ENCODE measurements at regions not wholly inside any gene's neighbourhood (a gene's known extent, or its start where the extent isn't known, plus 50 kb on each side); places are given as distances from the start of the nearest gene placed in this dataset.

GRCh38 chr3:72137865-72138861 lies 353.2 kb upstream of the PROK2 start:
- H3K4me3 ChIP-seq (ENCODE audit: low read depth, low read length): no peak overlapping the region
- no peak for DNase-seq (ENCODE audit: low read depth)

- DNase-seq (ENCODE audit: low read depth): no peak
Measured at GRCh38 chr3:72135636-72136035, 350.7 kb upstream of the PROK2 start.

GRCh38 chr3:72134989-72135451 lies 350.1 kb upstream of the PROK2 start:
- no peak overlapping the region for H3K4me3 ChIP-seq (ENCODE audit: low read depth, low read length)
- no peak for DNase-seq (ENCODE audit: low read depth)

More at GRCh38 chr3:72135636-72136035, 350.7 kb upstream of the PROK2 start:
- no peak overlapping the region for H3K4me3 ChIP-seq (ENCODE audit: low read depth, low read length)

- H3K4me3 ChIP-seq (ENCODE audit: low read depth, low read length): no peak overlapping the region
- no peak for DNase-seq (ENCODE audit: low read depth)
Measured at GRCh38 chr3:72133329-72134011, 348.5 kb upstream of the PROK2 start.

- no peak overlapping the region for H3K4me3 ChIP-seq (ENCODE audit: low read depth, low read length)
- DNase-seq (ENCODE audit: low read depth): no peak
Measured at GRCh38 chr3:72131899-72132298, 347.0 kb upstream of the PROK2 start.

GRCh38 chr3:72130565-72130964 lies 345.6 kb upstream of the PROK2 start:
- H3K4me3 ChIP-seq (ENCODE audit: low read depth, low read length): no peak overlapping the region
- no peak for DNase-seq (ENCODE audit: low read depth)

- peak; percentile 15 for DNase-seq (ENCODE audit: low read depth)
Measured at GRCh38 chr3:72129501-72130094, 344.6 kb upstream of the PROK2 start.

GRCh38 chr3:72128921-72129320 lies 344.0 kb upstream of the PROK2 start:
- DNase-seq (ENCODE audit: low read depth): no peak

More at GRCh38 chr3:72129501-72130094, 344.6 kb upstream of the PROK2 start:
- H3K4me3 ChIP-seq (ENCODE audit: low read depth, low read length): no peak overlapping the region

GRCh38 chr3:72127844-72128243 lies 342.9 kb upstream of the PROK2 start:
- no peak for DNase-seq (ENCODE audit: low read depth)
- H3K4me3 ChIP-seq (ENCODE audit: low read depth, low read length): no peak overlapping the region

More at GRCh38 chr3:72128921-72129320, 344.0 kb upstream of the PROK2 start:
- no peak overlapping the region for H3K4me3 ChIP-seq (ENCODE audit: low read depth, low read length)

GRCh38 chr3:72127224-72127612 lies 342.3 kb upstream of the PROK2 start:
- no peak overlapping the region for H3K4me3 ChIP-seq (ENCODE audit: low read depth, low read length)

GRCh38 chr3:72126441-72127223 lies 341.7 kb upstream of the PROK2 start:
- no peak for DNase-seq (ENCODE audit: low read depth)
- H3K4me3 ChIP-seq (ENCODE audit: low read depth, low read length): no peak overlapping the region

More at GRCh38 chr3:72127224-72127612, 342.3 kb upstream of the PROK2 start:
- DNase-seq (ENCODE audit: low read depth): no peak

GRCh38 chr3:72123908-72124441 lies 339.0 kb upstream of the PROK2 start:
- H3K4me3 ChIP-seq (ENCODE audit: low read depth, low read length): no peak overlapping the region
- DNase-seq (ENCODE audit: low read depth): peak; percentile 100

GRCh38 chr3:72120806-72121778 lies 336.1 kb upstream of the PROK2 start:
- no peak for DNase-seq (ENCODE audit: low read depth)
- H3K4me3 ChIP-seq (ENCODE audit: low read depth, low read length): no peak overlapping the region

GRCh38 chr3:72120039-72120438 lies 335.1 kb upstream of the PROK2 start:
- DNase-seq (ENCODE audit: low read depth): no peak
- no peak overlapping the region for H3K4me3 ChIP-seq (ENCODE audit: low read depth, low read length)

GRCh38 chr3:72118628-72119027 lies 333.7 kb upstream of the PROK2 start:
- no peak overlapping the region for H3K4me3 ChIP-seq (ENCODE audit: low read depth, low read length)
- DNase-seq (ENCODE audit: low read depth): no peak

- DNase-seq (ENCODE audit: low read depth): no peak
Measured at GRCh38 chr3:72116226-72116625, 331.3 kb upstream of the PROK2 start.

GRCh38 chr3:72115307-72115706 lies 330.4 kb upstream of the PROK2 start:
- DNase-seq (ENCODE audit: low read depth): no peak
- H3K4me3 ChIP-seq (ENCODE audit: low read depth, low read length): no peak overlapping the region

More at GRCh38 chr3:72116226-72116625, 331.3 kb upstream of the PROK2 start:
- no peak overlapping the region for H3K4me3 ChIP-seq (ENCODE audit: low read depth, low read length)

- no peak overlapping the region for H3K4me3 ChIP-seq (ENCODE audit: low read depth, low read length)
- no peak for DNase-seq (ENCODE audit: low read depth)
Measured at GRCh38 chr3:72114773-72115172, 329.8 kb upstream of the PROK2 start.
